ENCODE measurements at regions not wholly inside any gene's neighbourhood (a gene's known extent, or its start where the extent isn't known, plus 50 kb on each side); places are given as distances from the start of the nearest gene placed in this dataset.
"Not testable (repeated sequence)": the region's sequence is repeated elsewhere in the genome, so short reads cannot be mapped to it uniquely, and the experiment has no call there.

DNA sequence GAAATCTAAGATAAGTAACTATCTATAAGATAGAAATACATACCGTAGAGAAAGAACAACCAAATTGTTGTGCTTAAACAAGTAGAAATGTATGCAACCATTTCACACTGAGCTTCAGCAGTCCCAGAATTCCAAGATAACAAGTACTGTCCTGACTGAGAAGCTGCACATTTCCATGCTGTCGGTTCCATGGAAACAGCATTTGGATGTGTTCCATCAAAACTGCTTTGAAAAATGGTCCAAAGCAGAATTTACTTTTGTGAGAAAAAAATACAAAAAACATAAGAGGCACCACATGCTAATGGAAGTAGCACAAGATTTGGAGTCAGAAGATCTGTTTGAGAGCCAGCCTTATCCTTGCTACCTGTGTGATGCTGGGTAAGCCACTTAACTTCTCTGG, 92.6 kb downstream of the MTERF1 start:
- H3K9me3 Mint-ChIP-seq: no peaks in the 10 kb centered on the region
- H3K27me3 ChIP-seq (ENCODE audit: control insufficient read depth in 1 of 2, insufficient read depth in 2 of 2, low read length in 2 of 2): no peaks in the 10 kb centered on the region
- ATAC-seq (ENCODE audit: poor library complexity) (no peak), DNase-seq (no peak)
- H3K36me3 Mint-ChIP-seq (ENCODE audit: low read depth): no peaks in the 10 kb centered on the region
- ChIA-PET CTCF (no interaction called here), POLR2A (no interaction called here)
- no peak overlapping the region for H3K27ac Mint-ChIP-seq
- H3K4me3 ChIP-seq (ENCODE audit: low read length): no peak overlapping the region
- H3K27me3 Mint-ChIP-seq: no peaks in the 10 kb centered on the region
- H3K9me3 ChIP-seq (ENCODE audit: control insufficient read depth in 1 of 2, insufficient read depth in 1 of 2, low read length in 2 of 2): peaks cover 0 to 7% of the 10 kb centered on the region in 2 experiments
- no peaks in the 10 kb centered on the region for H3K4me1 ChIP-seq (ENCODE audit: insufficient read depth, low read length)
- H3K4me1 Mint-ChIP-seq (ENCODE audit: low read depth): no peaks in the 10 kb centered on the region
- H3K4me3 Mint-ChIP-seq: no peak overlapping the region
- no peaks in the 10 kb centered on the region for H3K36me3 ChIP-seq (ENCODE audit: insufficient read depth, low read length)
- intact Hi-C loops (cut with DNase I, micrococcal nuclease): loop anchor here in 1 of 2 experiments (5.0 kb wide), 1 partner anchor 706 kb away; no protein-coding TSS in a partner anchor
- no peak overlapping the region for H3K27ac ChIP-seq (ENCODE audit: low read depth in 1 of 2, low read length in 2 of 2)
- TF ChIP-seq, protein P1, sequence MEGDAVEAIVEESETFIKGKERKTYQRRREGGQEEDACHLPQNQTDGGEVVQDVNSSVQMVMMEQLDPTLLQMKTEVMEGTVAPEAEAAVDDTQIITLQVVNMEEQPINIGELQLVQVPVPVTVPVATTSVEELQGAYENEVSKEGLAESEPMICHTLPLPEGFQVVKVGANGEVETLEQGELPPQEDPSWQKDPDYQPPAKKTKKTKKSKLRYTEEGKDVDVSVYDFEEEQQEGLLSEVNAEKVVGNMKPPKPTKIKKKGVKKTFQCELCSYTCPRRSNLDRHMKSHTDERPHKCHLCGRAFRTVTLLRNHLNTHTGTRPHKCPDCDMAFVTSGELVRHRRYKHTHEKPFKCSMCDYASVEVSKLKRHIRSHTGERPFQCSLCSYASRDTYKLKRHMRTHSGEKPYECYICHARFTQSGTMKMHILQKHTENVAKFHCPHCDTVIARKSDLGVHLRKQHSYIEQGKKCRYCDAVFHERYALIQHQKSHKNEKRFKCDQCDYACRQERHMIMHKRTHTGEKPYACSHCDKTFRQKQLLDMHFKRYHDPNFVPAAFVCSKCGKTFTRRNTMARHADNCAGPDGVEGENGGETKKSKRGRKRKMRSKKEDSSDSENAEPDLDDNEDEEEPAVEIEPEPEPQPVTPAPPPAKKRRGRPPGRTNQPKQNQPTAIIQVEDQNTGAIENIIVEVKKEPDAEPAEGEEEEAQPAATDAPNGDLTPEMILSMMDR (IDR thresholded peaks at IDR 0.05): no peak

DNA sequence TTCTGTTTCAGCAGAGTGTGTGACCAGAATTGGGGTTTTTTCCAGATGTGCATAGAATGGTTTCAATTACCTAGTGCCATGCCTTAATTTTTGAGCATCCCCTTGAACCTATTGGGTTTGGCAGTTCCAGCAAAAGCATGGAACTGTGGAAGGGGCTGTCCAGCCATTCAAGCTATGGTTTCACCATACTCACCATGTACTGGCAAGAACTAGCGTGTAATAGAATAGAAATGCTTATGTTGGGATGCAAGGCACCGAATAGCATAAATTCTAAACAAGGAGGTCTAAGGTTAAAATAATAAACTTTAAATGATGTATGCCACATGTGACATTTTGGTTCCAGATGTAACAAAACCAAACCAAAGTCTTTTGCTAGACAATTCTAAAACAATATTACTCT, 91.4 kb downstream of the MTERF1 start:
- ATAC-seq (ENCODE audit: poor library complexity) (no peak), DNase-seq (no peak)
- no peaks in the 10 kb centered on the region for H3K4me1 Mint-ChIP-seq (ENCODE audit: low read depth)
- Histone ChIP-seq H3K4me3 (ENCODE audit: low read length) (no peak overlapping the region), H3K27ac (ENCODE audit: low read depth in 1 of 2, low read length in 2 of 2) (no peak overlapping the region), H3K9me3 (ENCODE audit: control insufficient read depth in 1 of 2, insufficient read depth in 1 of 2, low read length in 2 of 2) (peaks cover 0 to 7% of the 10 kb centered on the region in 2 experiments), H3K36me3 (ENCODE audit: insufficient read depth, low read length) (no peaks in the 10 kb centered on the region), H3K27me3 (ENCODE audit: control insufficient read depth in 1 of 2, insufficient read depth in 2 of 2, low read length in 2 of 2) (no peaks in the 10 kb centered on the region), H3K4me1 (ENCODE audit: insufficient read depth, low read length) (no peaks in the 10 kb centered on the region)
- CTCF ChIA-PET: interaction anchor here (1.3 kb wide), 1 partner anchor 20 kb away, joined by 3 read pairs; no protein-coding TSS in a partner anchor
- H3K27me3 Mint-ChIP-seq: no peaks in the 10 kb centered on the region
- no peak overlapping the region for H3K27ac Mint-ChIP-seq
- POLR2A ChIA-PET: no interaction called here
- no peak overlapping the region for H3K4me3 Mint-ChIP-seq
- no peaks in the 10 kb centered on the region for H3K36me3 Mint-ChIP-seq (ENCODE audit: low read depth)
- intact Hi-C loops (cut with DNase I, micrococcal nuclease): loop anchor here in 1 of 2 experiments (5.0 kb wide), 1 partner anchor 707 kb away; no protein-coding TSS in a partner anchor
- TF ChIP-seq, protein P1 (IDR thresholded peaks at IDR 0.05): no peak
- H3K9me3 Mint-ChIP-seq: peaks cover 2% of the 10 kb centered on the region

DNA sequence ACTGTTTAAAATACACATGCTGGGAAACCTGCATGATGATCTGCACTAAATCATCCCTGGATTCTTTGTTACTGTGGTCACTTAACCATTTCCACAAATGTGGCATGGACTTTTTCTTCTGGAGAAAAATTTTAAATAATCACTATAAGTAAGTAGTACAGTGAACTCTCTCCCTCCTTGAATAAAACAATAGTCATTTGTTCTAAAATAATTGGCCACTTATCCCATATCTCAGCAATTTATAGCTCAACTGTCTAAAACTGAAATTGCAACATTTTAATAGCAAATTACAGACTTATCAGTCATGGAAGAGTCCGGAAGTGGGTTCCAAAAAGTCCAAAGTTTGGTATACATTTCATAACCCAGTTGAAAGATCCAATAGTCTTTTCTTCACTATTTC, 90.9 kb downstream of the MTERF1 start:
- Mint-ChIP-seq H3K27ac (no peak overlapping the region), H3K27me3 (no peaks in the 10 kb centered on the region), H3K9me3 (peaks cover 2% of the 10 kb centered on the region), H3K4me1 (ENCODE audit: low read depth) (no peaks in the 10 kb centered on the region), H3K4me3 (no peak overlapping the region), H3K36me3 (ENCODE audit: low read depth) (no peaks in the 10 kb centered on the region)
- Histone ChIP-seq H3K4me1 (ENCODE audit: insufficient read depth, low read length) (no peaks in the 10 kb centered on the region), H3K27ac (ENCODE audit: low read depth in 1 of 2, low read length in 2 of 2) (no peak overlapping the region), H3K36me3 (ENCODE audit: insufficient read depth, low read length) (no peaks in the 10 kb centered on the region), H3K9me3 (ENCODE audit: control insufficient read depth in 1 of 2, insufficient read depth in 1 of 2, low read length in 2 of 2) (peaks cover 0 to 7% of the 10 kb centered on the region in 2 experiments), H3K4me3 (ENCODE audit: low read length) (no peak overlapping the region), H3K27me3 (ENCODE audit: control insufficient read depth in 1 of 2, insufficient read depth in 2 of 2, low read length in 2 of 2) (no peaks in the 10 kb centered on the region)
- CTCF ChIA-PET: interaction anchor here (1.3 kb wide), 1 partner anchor 20 kb away, joined by 3 read pairs; no protein-coding TSS in a partner anchor
- POLR2A ChIA-PET: no interaction called here
- ATAC-seq (ENCODE audit: poor library complexity): no peak
- DNase-seq: no peak
- intact Hi-C loops (cut with DNase I, micrococcal nuclease): loop anchor here in 1 of 2 experiments (5.0 kb wide), 1 partner anchor 707 kb away; no protein-coding TSS in a partner anchor
- TF ChIP-seq, protein P1 (IDR thresholded peaks at IDR 0.05): no peak

DNA sequence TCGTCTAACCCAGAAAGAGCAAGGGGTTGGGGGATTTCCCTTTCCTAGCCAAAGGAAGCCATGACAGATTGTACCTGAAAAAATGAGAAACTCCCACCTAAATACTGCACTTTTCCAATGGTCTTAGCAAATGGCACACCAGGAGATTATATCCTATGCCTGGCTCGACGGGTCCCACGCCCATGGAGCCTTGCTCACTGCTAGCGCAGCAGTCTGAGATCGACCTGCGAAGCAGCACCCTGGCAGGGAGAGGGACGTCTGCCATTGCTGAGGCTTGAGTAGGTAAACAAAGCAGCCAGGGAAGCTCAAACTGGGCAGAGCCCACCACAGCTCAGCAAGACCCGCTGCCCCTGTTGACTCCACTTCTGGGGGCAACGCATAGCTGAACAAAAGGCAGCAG, 89.9 kb downstream of the MTERF1 start:
- ATAC-seq (ENCODE audit: poor library complexity); H3K27me3 ChIP-seq (ENCODE audit: control insufficient read depth in 1 of 2, insufficient read depth in 2 of 2, low read length in 2 of 2); H3K4me3 Mint-ChIP-seq; H3K9me3 ChIP-seq (ENCODE audit: control insufficient read depth in 1 of 2, insufficient read depth in 1 of 2, low read length in 2 of 2); POLR2A ChIA-PET; H3K27ac Mint-ChIP-seq; H3K27ac ChIP-seq (ENCODE audit: low read depth in 1 of 2, low read length in 2 of 2); H3K9me3 Mint-ChIP-seq; H3K4me3 ChIP-seq (ENCODE audit: low read length); DNase-seq; H3K36me3 Mint-ChIP-seq (ENCODE audit: low read depth); H3K4me1 Mint-ChIP-seq (ENCODE audit: low read depth); H3K4me1 ChIP-seq (ENCODE audit: insufficient read depth, low read length); intact Hi-C loops (cut with DNase I, micrococcal nuclease); H3K27me3 Mint-ChIP-seq; CTCF ChIA-PET; H3K36me3 ChIP-seq (ENCODE audit: insufficient read depth, low read length): not testable (repeated sequence)

All from CD4-positive, alpha-beta T cell (primary cell).